OCI-LY3 (cell line): ENCODE measurements at regions not wholly inside any gene's neighbourhood (a gene's known extent, or its start where the extent isn't known, plus 50 kb on each side); places are given as distances from the start of the nearest gene placed in this dataset.

Experiments used
- H2AFZ ChIP-seq: fragments of 200-600, 300-600 bp; shearing (Covaris generic); 2 replicates; pipeline ENCODE4 v1.6.0; 2014; ENCODE audit warnings: antibody characterized with exemption, low read depth, low read length
- H3K27ac ChIP-seq: fragments of 200-600, 300-600 bp; sonication (generic); 2 replicates; pipeline ENCODE4 v1.5.1; 2014; ENCODE audit warnings: mild to moderate bottlenecking, low read length, moderate library complexity, mixed read lengths
- H3K27me3 ChIP-seq: fragments of 200-600, 300-600 bp; sonication (generic); 2 replicates; pipeline ENCODE4 v1.6.1; 2014; ENCODE audit warnings: low read depth, low read length, mixed read lengths
- H3K36me3 ChIP-seq: fragments of 200-600, 300-600 bp; sonication (generic); replicated peaks from 2 replicates; pipeline ENCODE3; 2014; ENCODE audit warnings: low read depth, low read length, mixed read lengths
- H3K4me1 ChIP-seq: fragments of 300-600, 200-600 bp; sonication (generic); 2 replicates; pipeline ENCODE4 v1.6.1; 2014; ENCODE audit warnings: low read length, mixed read lengths
- H3K4me2 ChIP-seq: fragments of 200-600, 300-600 bp; sonication (generic); 2 replicates; pipeline ENCODE4 v1.6.1; 2014; ENCODE audit warnings: low read length, mixed read lengths
- H3K4me3 ChIP-seq: fragments of 300-600, 200-600 bp; sonication (generic); 2 replicates; pipeline ENCODE4 v1.5.1; 2014; ENCODE audit warnings: antibody characterized with exemption, mild to moderate bottlenecking, low read length, moderate library complexity
- H3K79me2 ChIP-seq: fragments of 300-600, 200-600 bp; shearing (Covaris generic); 2 replicates; pipeline ENCODE4 v1.6.1; 2014; ENCODE audit warnings: mild to moderate bottlenecking, low read length, mixed read lengths
- H3K9ac ChIP-seq: fragments of 300-600, 200-600 bp; shearing (Covaris generic); 2 replicates; pipeline ENCODE4 v1.6.0; 2014; ENCODE audit warnings: mild to moderate bottlenecking, low read length, moderate library complexity
- H3K9me3 ChIP-seq: fragments of 200-600, 300-600 bp; shearing (Covaris generic); 2 replicates; pipeline ENCODE4 v1.6.1; 2014; ENCODE audit warnings: low read length, mixed read lengths; ENCODE audit not compliant: insufficient read depth
- H4K20me1 ChIP-seq: fragments of 200-600, 300-600 bp; sonication (generic); 2 replicates; pipeline ENCODE4 v1.6.1; 2016; ENCODE audit warnings: low read length, mixed read lengths; ENCODE audit not compliant: insufficient read depth
- EZH2phosphoT487 ChIP-seq: fragments of 200-600 bp; shearing (Covaris generic); IDR thresholded peaks from 2 replicates; pipeline ENCODE4 v1.6.1; 2018; ENCODE audit warnings: antibody characterized with exemption, mixed run types, low read depth
- TF ChIP-seq, protein P1 (sequence below): fragments of 200-600, 300-600 bp; sonication (generic); IDR thresholded peaks from 2 replicates; pipeline ENCODE4 v1.5.1; 2014; ENCODE audit warnings: antibody characterized with exemption, low read length, low read depth

- H3K27me3 ChIP-seq: no peaks in the 10 kb centered on the region
- no peaks in the 10 kb centered on the region for H3K79me2 ChIP-seq
- H4K20me1 ChIP-seq: no peaks in the 10 kb centered on the region
- H3K36me3 ChIP-seq: no peaks in the 10 kb centered on the region
- no peak overlapping the region for H2AFZ ChIP-seq
- no peak overlapping the region for H3K27ac ChIP-seq
- H3K9ac ChIP-seq: no peak overlapping the region
- H3K4me3 ChIP-seq: no peak overlapping the region
- H3K4me2 ChIP-seq: no peak overlapping the region
- TF ChIP-seq, protein P1, sequence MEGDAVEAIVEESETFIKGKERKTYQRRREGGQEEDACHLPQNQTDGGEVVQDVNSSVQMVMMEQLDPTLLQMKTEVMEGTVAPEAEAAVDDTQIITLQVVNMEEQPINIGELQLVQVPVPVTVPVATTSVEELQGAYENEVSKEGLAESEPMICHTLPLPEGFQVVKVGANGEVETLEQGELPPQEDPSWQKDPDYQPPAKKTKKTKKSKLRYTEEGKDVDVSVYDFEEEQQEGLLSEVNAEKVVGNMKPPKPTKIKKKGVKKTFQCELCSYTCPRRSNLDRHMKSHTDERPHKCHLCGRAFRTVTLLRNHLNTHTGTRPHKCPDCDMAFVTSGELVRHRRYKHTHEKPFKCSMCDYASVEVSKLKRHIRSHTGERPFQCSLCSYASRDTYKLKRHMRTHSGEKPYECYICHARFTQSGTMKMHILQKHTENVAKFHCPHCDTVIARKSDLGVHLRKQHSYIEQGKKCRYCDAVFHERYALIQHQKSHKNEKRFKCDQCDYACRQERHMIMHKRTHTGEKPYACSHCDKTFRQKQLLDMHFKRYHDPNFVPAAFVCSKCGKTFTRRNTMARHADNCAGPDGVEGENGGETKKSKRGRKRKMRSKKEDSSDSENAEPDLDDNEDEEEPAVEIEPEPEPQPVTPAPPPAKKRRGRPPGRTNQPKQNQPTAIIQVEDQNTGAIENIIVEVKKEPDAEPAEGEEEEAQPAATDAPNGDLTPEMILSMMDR: no peak
- no peak for TF ChIP-seq EZH2phosphoT487
- H3K9me3 ChIP-seq: no peaks in the 10 kb centered on the region
- H3K4me1 ChIP-seq: peaks cover 19% of the 10 kb centered on the region
Measured at GRCh38 chr18:22844190-22844589, 88.9 kb upstream of the RBBP8 start.

GRCh38 chr18:22844628-22845027 lies 88.5 kb upstream of the RBBP8 start:
- no peak overlapping the region for H3K4me3 ChIP-seq
- peaks cover 15% of the 10 kb centered on the region for H3K4me1 ChIP-seq
- TF ChIP-seq EZH2phosphoT487: no peak
- TF ChIP-seq, protein P1: no peak
- H3K9ac ChIP-seq: no peak overlapping the region
- H3K79me2 ChIP-seq: no peaks in the 10 kb centered on the region
- H3K27ac ChIP-seq: no peak overlapping the region
- no peaks in the 10 kb centered on the region for H3K36me3 ChIP-seq
- H2AFZ ChIP-seq: no peak overlapping the region
- no peaks in the 10 kb centered on the region for H3K27me3 ChIP-seq
- no peak overlapping the region for H3K4me2 ChIP-seq
- no peaks in the 10 kb centered on the region for H4K20me1 ChIP-seq
- H3K9me3 ChIP-seq: no peaks in the 10 kb centered on the region

DNA sequence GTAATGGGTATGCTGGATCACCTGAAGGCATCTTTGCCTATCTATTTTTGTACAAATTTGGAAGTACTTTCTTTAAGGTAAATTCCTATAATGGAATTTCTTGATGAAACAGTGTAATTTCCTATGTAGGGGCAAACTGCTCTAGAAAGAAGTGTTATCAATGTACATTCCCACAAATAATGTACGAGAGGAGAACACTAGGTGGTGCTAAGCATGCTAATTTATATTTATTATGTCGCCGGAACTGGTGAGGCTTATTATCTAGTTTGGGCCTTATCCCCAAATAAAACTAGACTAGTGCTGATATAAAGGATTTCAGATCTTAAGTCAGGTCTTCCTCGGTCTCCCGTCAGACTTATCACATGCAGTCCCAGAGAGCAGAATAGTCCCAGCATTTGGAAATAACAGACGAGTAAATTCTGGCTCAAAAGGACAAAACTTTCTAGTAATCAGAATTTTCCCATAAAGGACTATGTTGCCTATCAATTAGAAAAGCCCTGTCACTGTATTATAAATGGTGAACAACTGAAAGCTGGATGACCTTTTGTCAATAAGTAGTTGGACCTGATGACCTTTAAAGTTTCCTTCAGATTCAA lies 86.9 kb upstream of the RBBP8 start:
- Histone ChIP-seq H2AFZ (peak overlapping the region; percentile 67; the same call in 1 of the 2 replicates), H3K9ac (no peak overlapping the region), H3K9me3 (no peaks in the 10 kb centered on the region), H4K20me1 (no peaks in the 10 kb centered on the region), H3K4me2 (peak overlapping the region; percentile 22; the same call in 1 of the 2 replicates), H3K79me2 (no peaks in the 10 kb centered on the region), H3K27ac (no peak overlapping the region), H3K27me3 (no peaks in the 10 kb centered on the region), H3K36me3 (no peaks in the 10 kb centered on the region), H3K4me3 (no peak overlapping the region), H3K4me1 (peaks cover 14% of the 10 kb centered on the region)
- TF ChIP-seq, protein P1: peak; percentile 64
- TF ChIP-seq EZH2phosphoT487: no peak

DNA sequence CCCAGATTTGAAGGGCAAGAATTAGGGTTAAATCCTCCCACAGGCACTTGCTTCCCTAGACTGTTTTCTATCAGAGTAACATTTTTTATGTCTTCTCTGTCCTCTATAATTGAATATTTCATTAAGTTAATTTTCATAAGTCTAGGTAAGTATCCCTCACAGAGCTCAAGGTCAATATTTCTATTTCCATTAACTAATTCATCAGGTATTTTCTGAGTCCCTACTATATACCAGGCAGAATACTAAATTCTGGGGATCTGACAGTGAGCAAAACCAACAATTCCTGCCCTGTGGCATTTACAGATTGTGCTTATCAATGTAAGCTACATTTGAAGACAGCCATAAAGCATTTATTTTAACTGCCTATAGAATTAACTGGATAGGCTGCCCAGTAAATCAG lies 86.4 kb upstream of the RBBP8 start:
- Histone ChIP-seq H3K4me3 (no peak overlapping the region), H3K4me2 (no peak overlapping the region), H3K4me1 (peaks cover 14% of the 10 kb centered on the region), H3K36me3 (no peaks in the 10 kb centered on the region), H3K79me2 (no peaks in the 10 kb centered on the region), H2AFZ (no peak overlapping the region), H3K27ac (no peak overlapping the region), H3K27me3 (no peaks in the 10 kb centered on the region), H4K20me1 (no peaks in the 10 kb centered on the region), H3K9ac (no peak overlapping the region), H3K9me3 (no peaks in the 10 kb centered on the region)
- TF ChIP-seq, protein P1: no peak
- TF ChIP-seq EZH2phosphoT487: no peak
